Loucy (cell line): ENCODE measurements at regions not wholly inside any gene's neighbourhood (a gene's known extent, or its start where the extent isn't known, plus 50 kb on each side); places are given as distances from the start of the nearest gene placed in this dataset.

Experiments
- H2AFZ ChIP-seq: fragments of 200-600 bp; sonication (generic); 2 replicates; pipeline ENCODE4 v1.6.0; 2016; ENCODE audit warnings: antibody characterized with exemption, mild to moderate bottlenecking, low read length, moderate library complexity
- H3F3A ChIP-seq: fragments of 200-600 bp; 2 replicates; pipeline ENCODE4 v1.6.0; 2016; ENCODE audit warnings: antibody characterized with exemption, low read depth, mild to moderate bottlenecking
- H3K27me3 ChIP-seq: fragments of 200-600 bp; sonication (generic); 2 replicates; pipeline ENCODE4 v1.6.1; 2014; ENCODE audit warnings: low read length, mild to moderate bottlenecking; ENCODE audit not compliant: insufficient read depth, poor library complexity, severe bottlenecking
- H3K36me3 ChIP-seq: fragments of 200-600 bp; sonication (generic); 2 replicates; pipeline ENCODE4 v1.6.1; 2016; ENCODE audit warnings: low read length; ENCODE audit not compliant: insufficient read depth
- H3K4me1 ChIP-seq: fragments of 200-600 bp; sonication (generic); 2 replicates; pipeline ENCODE4 v1.5.1; 2014; ENCODE audit warnings: low read length, mild to moderate bottlenecking; ENCODE audit not compliant: insufficient read depth, poor library complexity, severe bottlenecking
- H3K4me2 ChIP-seq: fragments of 200-600 bp; sonication (generic); 2 replicates; pipeline ENCODE4 v1.6.0; 2014; ENCODE audit warnings: antibody characterized with exemption, low read length, low read depth, mild to moderate bottlenecking; ENCODE audit not compliant: poor library complexity, severe bottlenecking
- H3K4me3 ChIP-seq: fragments of 200-600 bp; sonication (generic); 2 replicates; pipeline ENCODE4 v1.5.1; 2014; ENCODE audit warnings: low read length, mild to moderate bottlenecking, mixed read lengths; ENCODE audit not compliant: poor library complexity, severe bottlenecking
- H3K79me2 ChIP-seq: fragments of 200-600 bp; sonication (generic); 2 replicates; pipeline ENCODE4 v1.6.1; 2014; ENCODE audit warnings: low read length; ENCODE audit not compliant: insufficient read depth
- H3K9ac ChIP-seq: fragments of 200-600 bp; sonication (generic); 2 replicates; pipeline ENCODE4 v1.6.0; 2014; ENCODE audit warnings: mild to moderate bottlenecking, low read depth, low read length, moderate library complexity; ENCODE audit not compliant: poor library complexity, severe bottlenecking
- H3K9me2 ChIP-seq: fragments of 200-600 bp; sonication (generic); replicated peaks from 2 replicates; pipeline ENCODE4 v1.6.1; 2016; ENCODE audit warnings: low read depth, low read length, mixed read lengths
- H3K9me3 ChIP-seq: fragments of 200-600 bp; sonication (generic); 2 replicates; pipeline ENCODE4 v1.6.1; 2014; ENCODE audit warnings: mild to moderate bottlenecking, antibody characterized with exemption, low read length, low read depth; ENCODE audit not compliant: insufficient read depth
- H4K20me1 ChIP-seq: fragments of 200-600 bp; sonication (generic); 2 replicates; pipeline ENCODE4 v1.6.0; 2014; ENCODE audit warnings: antibody characterized with exemption, low read length, mild to moderate bottlenecking; ENCODE audit not compliant: insufficient read depth, poor library complexity, severe bottlenecking
- CTCF ChIP-seq: fragments of 200-600 bp; sonication (generic); conservative IDR thresholded peaks from 2 replicates; pipeline ENCODE4 v1.5.1; 2014; ENCODE audit warnings: mild to moderate bottlenecking, antibody characterized with exemption, low read length
- EZH2phosphoT487 ChIP-seq: fragments of 200-600 bp; IDR thresholded peaks from 2 replicates; pipeline ENCODE4 v1.6.1; 2018; ENCODE audit warnings: antibody characterized with exemption, mild to moderate bottlenecking, moderate library complexity, borderline replicate concordance

- no peak overlapping the region for H3K4me3 ChIP-seq
Observed at GRCh38 chr15:62874959-62875625, 167.5 kb upstream of the TPM1 start.

GRCh38 chr15:62875626-62876021 lies 166.9 kb upstream of the TPM1 start:
- Histone ChIP-seq H3K79me2 (no peaks in the 10 kb centered on the region), H3K27me3 (no peaks in the 10 kb centered on the region), H3K9me3 (no peaks in the 10 kb centered on the region), H3K36me3 (no peaks in the 10 kb centered on the region), H3K4me1 (peaks cover 18% of the 10 kb centered on the region), H3K4me3 (no peak overlapping the region), H3K4me2 (no peak overlapping the region), H3F3A (no peaks in the 10 kb centered on the region), H3K9me2 (no peaks in the 10 kb centered on the region), H4K20me1 (no peaks in the 10 kb centered on the region), H3K9ac (no peak overlapping the region), H2AFZ (no peak overlapping the region)
- TF ChIP-seq EZH2phosphoT487 (no peak), CTCF (no peak)

More at GRCh38 chr15:62874959-62875625, 167.5 kb upstream of the TPM1 start:
- H4K20me1 ChIP-seq = no peaks in the 10 kb centered on the region
- no peaks in the 10 kb centered on the region for H3K79me2 ChIP-seq
- H3K9me3 ChIP-seq = no peaks in the 10 kb centered on the region
- peaks cover 12% of the 10 kb centered on the region for H3K4me1 ChIP-seq
- H3K4me2 ChIP-seq = no peak overlapping the region
- no peak overlapping the region for H3K9ac ChIP-seq
- H3K9me2 ChIP-seq = no peaks in the 10 kb centered on the region
- H2AFZ ChIP-seq = no peak overlapping the region
- H3K27me3 ChIP-seq = no peaks in the 10 kb centered on the region
- TF ChIP-seq CTCF (no peak), EZH2phosphoT487 (no peak)
- no peaks in the 10 kb centered on the region for H3F3A ChIP-seq
- no peaks in the 10 kb centered on the region for H3K36me3 ChIP-seq

GRCh38 chr15:62877276-62877857 lies 165.2 kb upstream of the TPM1 start:
- Histone ChIP-seq H3K9me2 (no peaks in the 10 kb centered on the region), H2AFZ (no peak overlapping the region), H4K20me1 (no peaks in the 10 kb centered on the region), H3K9me3 (no peaks in the 10 kb centered on the region), H3K4me3 (no peak overlapping the region), H3K79me2 (no peaks in the 10 kb centered on the region), H3K36me3 (no peaks in the 10 kb centered on the region), H3K27me3 (no peaks in the 10 kb centered on the region), H3F3A (no peaks in the 10 kb centered on the region), H3K4me2 (no peak overlapping the region), H3K9ac (no peak overlapping the region), H3K4me1 (peaks cover 21% of the 10 kb centered on the region)
- TF ChIP-seq CTCF = no peak
- no peak for TF ChIP-seq EZH2phosphoT487
